ENCODE measurements at regions not wholly inside any gene's neighbourhood (a gene's known extent, or its start where the extent isn't known, plus 50 kb on each side); places are given as distances from the start of the nearest gene placed in this dataset.

- Histone ChIP-seq H3K4me3 (ENCODE audit: low read length) (no peak overlapping the region), H3K27me3 (ENCODE audit: insufficient read depth, low read length) (no peaks in the 10 kb centered on the region), H3K4me1 (ENCODE audit: insufficient read depth, low read length) (no peaks in the 10 kb centered on the region), H3K36me3 (ENCODE audit: insufficient read depth, low read depth, low read length) (no peaks in the 10 kb centered on the region), H3K9ac (ENCODE audit: low read depth, low read length) (no peak overlapping the region), H3K27ac (ENCODE audit: low read length) (no peak overlapping the region), H3K9me3 (ENCODE audit: insufficient read depth, low read depth, low read length) (no peaks in the 10 kb centered on the region)
These were observed 234.0 kb upstream of the TBX3 start for GRCh38 chr12:114917953-114918352.

GRCh38 chr12:114917307-114917706 is 233.3 kb upstream of the TBX3 start:
- Histone ChIP-seq H3K27ac (ENCODE audit: low read length) (no peak overlapping the region), H3K4me1 (ENCODE audit: insufficient read depth, low read length) (no peaks in the 10 kb centered on the region), H3K4me3 (ENCODE audit: low read length) (no peak overlapping the region)

GRCh38 chr12:114916541-114916940 is 232.6 kb upstream of the TBX3 start:
- Histone ChIP-seq H3K36me3 (ENCODE audit: insufficient read depth, low read depth, low read length) (no peaks in the 10 kb centered on the region), H3K27me3 (ENCODE audit: insufficient read depth, low read length) (no peaks in the 10 kb centered on the region), H3K4me3 (ENCODE audit: low read length) (no peak overlapping the region), H3K27ac (ENCODE audit: low read length) (no peak overlapping the region), H3K9ac (ENCODE audit: low read depth, low read length) (no peak overlapping the region), H3K9me3 (ENCODE audit: insufficient read depth, low read depth, low read length) (no peaks in the 10 kb centered on the region), H3K4me1 (ENCODE audit: insufficient read depth, low read length) (no peaks in the 10 kb centered on the region)

More at GRCh38 chr12:114917307-114917706, 233.3 kb upstream of the TBX3 start:
- Histone ChIP-seq H3K27me3 (ENCODE audit: insufficient read depth, low read length) (no peaks in the 10 kb centered on the region), H3K9me3 (ENCODE audit: insufficient read depth, low read depth, low read length) (no peaks in the 10 kb centered on the region), H3K36me3 (ENCODE audit: insufficient read depth, low read depth, low read length) (no peaks in the 10 kb centered on the region), H3K9ac (ENCODE audit: low read depth, low read length) (no peak overlapping the region)

- Histone ChIP-seq H3K27ac (ENCODE audit: low read length) (no peak overlapping the region), H3K36me3 (ENCODE audit: insufficient read depth, low read depth, low read length) (no peaks in the 10 kb centered on the region), H3K9me3 (ENCODE audit: insufficient read depth, low read depth, low read length) (no peaks in the 10 kb centered on the region), H3K4me3 (ENCODE audit: low read length) (no peak overlapping the region), H3K27me3 (ENCODE audit: insufficient read depth, low read length) (no peaks in the 10 kb centered on the region), H3K9ac (ENCODE audit: low read depth, low read length) (no peak overlapping the region), H3K4me1 (ENCODE audit: insufficient read depth, low read length) (no peaks in the 10 kb centered on the region)
These were observed 232.1 kb upstream of the TBX3 start for GRCh38 chr12:114916124-114916523.

GRCh38 chr12:114913871-114914801 is 230.2 kb upstream of the TBX3 start:
- no peaks in the 10 kb centered on the region for H3K36me3 ChIP-seq (ENCODE audit: insufficient read depth, low read depth, low read length)
- no peak overlapping the region for H3K9ac ChIP-seq (ENCODE audit: low read depth, low read length)
- no peaks in the 10 kb centered on the region for H3K27me3 ChIP-seq (ENCODE audit: insufficient read depth, low read length)
- H3K9me3 ChIP-seq (ENCODE audit: insufficient read depth, low read depth, low read length) = no peaks in the 10 kb centered on the region
- H3K4me3 ChIP-seq (ENCODE audit: low read length) = no peak overlapping the region
- H3K27ac ChIP-seq (ENCODE audit: low read length) = no peak overlapping the region
- H3K4me1 ChIP-seq (ENCODE audit: insufficient read depth, low read length) = no peaks in the 10 kb centered on the region

- Histone ChIP-seq H3K9me3 (ENCODE audit: insufficient read depth, low read depth, low read length) (no peaks in the 10 kb centered on the region), H3K9ac (ENCODE audit: low read depth, low read length) (no peak overlapping the region), H3K27ac (ENCODE audit: low read length) (no peak overlapping the region), H3K4me1 (ENCODE audit: insufficient read depth, low read length) (no peaks in the 10 kb centered on the region), H3K27me3 (ENCODE audit: insufficient read depth, low read length) (no peaks in the 10 kb centered on the region), H3K36me3 (ENCODE audit: insufficient read depth, low read depth, low read length) (no peaks in the 10 kb centered on the region), H3K4me3 (ENCODE audit: low read length) (no peak overlapping the region)
These were observed 228.8 kb upstream of the TBX3 start for GRCh38 chr12:114912811-114913210.

GRCh38 chr12:114911196-114911595 is 227.2 kb upstream of the TBX3 start:
- H3K36me3 ChIP-seq (ENCODE audit: insufficient read depth, low read depth, low read length) = no peaks in the 10 kb centered on the region
- H3K4me3 ChIP-seq (ENCODE audit: low read length) = no peak overlapping the region
- no peak overlapping the region for H3K9ac ChIP-seq (ENCODE audit: low read depth, low read length)
- no peaks in the 10 kb centered on the region for H3K4me1 ChIP-seq (ENCODE audit: insufficient read depth, low read length)
- no peaks in the 10 kb centered on the region for H3K27me3 ChIP-seq (ENCODE audit: insufficient read depth, low read length)
- no peaks in the 10 kb centered on the region for H3K9me3 ChIP-seq (ENCODE audit: insufficient read depth, low read depth, low read length)
- H3K27ac ChIP-seq (ENCODE audit: low read length) = no peak overlapping the region

- H3K36me3 ChIP-seq (ENCODE audit: insufficient read depth, low read depth, low read length) = no peaks in the 10 kb centered on the region
These were observed 220.5 kb upstream of the TBX3 start for GRCh38 chr12:114904254-114905003.

GRCh38 chr12:114903083-114903691 is 219.2 kb upstream of the TBX3 start:
- Histone ChIP-seq H3K4me1 (ENCODE audit: insufficient read depth, low read length) (no peaks in the 10 kb centered on the region), H3K9ac (ENCODE audit: low read depth, low read length) (no peak overlapping the region), H3K4me3 (ENCODE audit: low read length) (no peak overlapping the region), H3K9me3 (ENCODE audit: insufficient read depth, low read depth, low read length) (no peaks in the 10 kb centered on the region; the same call in 1 of the 2 replicates), H3K27me3 (ENCODE audit: insufficient read depth, low read length) (no peaks in the 10 kb centered on the region), H3K36me3 (ENCODE audit: insufficient read depth, low read depth, low read length) (no peaks in the 10 kb centered on the region), H3K27ac (ENCODE audit: low read length) (no peak overlapping the region)

More at GRCh38 chr12:114904254-114905003, 220.5 kb upstream of the TBX3 start:
- no peaks in the 10 kb centered on the region; the same call in 1 of the 2 replicates for H3K9me3 ChIP-seq (ENCODE audit: insufficient read depth, low read depth, low read length)
- H3K27me3 ChIP-seq (ENCODE audit: insufficient read depth, low read length) = no peaks in the 10 kb centered on the region
- no peak overlapping the region for H3K27ac ChIP-seq (ENCODE audit: low read length)
- H3K4me1 ChIP-seq (ENCODE audit: insufficient read depth, low read length) = no peaks in the 10 kb centered on the region
- H3K4me3 ChIP-seq (ENCODE audit: low read length) = no peak overlapping the region
- no peak overlapping the region for H3K9ac ChIP-seq (ENCODE audit: low read depth, low read length)

- H3K9me3 ChIP-seq (ENCODE audit: insufficient read depth, low read depth, low read length) = no peaks in the 10 kb centered on the region; the same call in 1 of the 2 replicates
- no peak overlapping the region for H3K4me3 ChIP-seq (ENCODE audit: low read length)
- no peaks in the 10 kb centered on the region for H3K4me1 ChIP-seq (ENCODE audit: insufficient read depth, low read length)
These were observed 218.7 kb upstream of the TBX3 start for GRCh38 chr12:114902665-114903064.

GRCh38 chr12:114901316-114901715 is 217.3 kb upstream of the TBX3 start:
- H3K9me3 ChIP-seq (ENCODE audit: insufficient read depth, low read depth, low read length) = no peaks in the 10 kb centered on the region; the same call in 1 of the 2 replicates
- no peak overlapping the region for H3K4me3 ChIP-seq (ENCODE audit: low read length)
- H3K4me1 ChIP-seq (ENCODE audit: insufficient read depth, low read length) = no peaks in the 10 kb centered on the region

More at GRCh38 chr12:114902665-114903064, 218.7 kb upstream of the TBX3 start:
- Histone ChIP-seq H3K36me3 (ENCODE audit: insufficient read depth, low read depth, low read length) (no peaks in the 10 kb centered on the region), H3K9ac (ENCODE audit: low read depth, low read length) (no peak overlapping the region), H3K27ac (ENCODE audit: low read length) (no peak overlapping the region), H3K27me3 (ENCODE audit: insufficient read depth, low read length) (no peaks in the 10 kb centered on the region)

More at GRCh38 chr12:114901316-114901715, 217.3 kb upstream of the TBX3 start:
- no peak overlapping the region for H3K9ac ChIP-seq (ENCODE audit: low read depth, low read length)
- H3K27me3 ChIP-seq (ENCODE audit: insufficient read depth, low read length) = no peaks in the 10 kb centered on the region
- H3K36me3 ChIP-seq (ENCODE audit: insufficient read depth, low read depth, low read length) = no peaks in the 10 kb centered on the region
- H3K27ac ChIP-seq (ENCODE audit: low read length) = no peak overlapping the region

Measured in iPS-20b (cell line).